ENCODE measurements at regions not wholly inside any gene's neighbourhood (a gene's known extent, or its start where the extent isn't known, plus 50 kb on each side); places are given as distances from the start of the nearest gene placed in this dataset.

DNA sequence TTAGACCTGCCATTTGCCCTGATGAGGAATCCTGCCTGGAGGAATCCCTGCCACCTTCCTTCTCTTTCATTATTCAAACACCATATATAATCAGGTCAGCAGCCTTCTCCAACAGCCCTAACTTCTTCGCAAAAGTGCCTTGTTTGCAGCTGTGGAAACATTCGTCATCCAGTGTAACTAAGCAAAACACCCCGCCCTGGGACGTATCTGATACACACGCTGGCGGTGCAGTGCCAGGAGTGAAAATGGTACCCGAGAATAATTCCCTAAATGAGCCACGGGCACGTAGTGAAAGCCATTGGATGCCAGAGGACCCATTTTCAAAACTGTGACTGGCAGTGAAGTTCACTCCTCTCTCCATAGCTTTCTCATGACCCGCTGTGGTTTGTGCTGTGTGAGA lies 73.7 kb downstream of the IRX3 start:
- Histone ChIP-seq H3K27ac (no peak overlapping the region), H3K4me1 (replicated peaks; ENCODE audit: insufficient read depth) (no peaks in the 10 kb centered on the region), H3K79me2 (ENCODE audit: low read depth) (no peaks in the 10 kb centered on the region), H3K4me3 (no peak overlapping the region), H3K9me3 (ENCODE audit: insufficient read depth, low read depth) (no peaks in the 10 kb centered on the region), H3K27me3 (ENCODE audit: insufficient read depth, low read depth) (no peaks in the 10 kb centered on the region), H3K4me2 (no peak overlapping the region), H2AFZ (no peak overlapping the region), H3F3A (ENCODE audit: insufficient read depth, low read depth) (no peaks in the 10 kb centered on the region), H3K36me3 (ENCODE audit: low read depth) (no peaks in the 10 kb centered on the region), H4K20me1 (ENCODE audit: insufficient read depth) (no peaks in the 10 kb centered on the region), H3K9me2 (ENCODE audit: insufficient read depth) (no peaks in the 10 kb centered on the region)
- ChIA-PET CTCF (no interaction called here), POLR2A (ENCODE audit: unreplicated experiment) (no interaction called here)
- intact Hi-C loops (cut with micrococcal nuclease; ENCODE audit: unreplicated experiment): no loop called here
- TF ChIP-seq EZH2 (IDR thresholded peaks at IDR 0.05; ENCODE audit: low read depth): no peak
- TF ChIP-seq, protein P1, sequence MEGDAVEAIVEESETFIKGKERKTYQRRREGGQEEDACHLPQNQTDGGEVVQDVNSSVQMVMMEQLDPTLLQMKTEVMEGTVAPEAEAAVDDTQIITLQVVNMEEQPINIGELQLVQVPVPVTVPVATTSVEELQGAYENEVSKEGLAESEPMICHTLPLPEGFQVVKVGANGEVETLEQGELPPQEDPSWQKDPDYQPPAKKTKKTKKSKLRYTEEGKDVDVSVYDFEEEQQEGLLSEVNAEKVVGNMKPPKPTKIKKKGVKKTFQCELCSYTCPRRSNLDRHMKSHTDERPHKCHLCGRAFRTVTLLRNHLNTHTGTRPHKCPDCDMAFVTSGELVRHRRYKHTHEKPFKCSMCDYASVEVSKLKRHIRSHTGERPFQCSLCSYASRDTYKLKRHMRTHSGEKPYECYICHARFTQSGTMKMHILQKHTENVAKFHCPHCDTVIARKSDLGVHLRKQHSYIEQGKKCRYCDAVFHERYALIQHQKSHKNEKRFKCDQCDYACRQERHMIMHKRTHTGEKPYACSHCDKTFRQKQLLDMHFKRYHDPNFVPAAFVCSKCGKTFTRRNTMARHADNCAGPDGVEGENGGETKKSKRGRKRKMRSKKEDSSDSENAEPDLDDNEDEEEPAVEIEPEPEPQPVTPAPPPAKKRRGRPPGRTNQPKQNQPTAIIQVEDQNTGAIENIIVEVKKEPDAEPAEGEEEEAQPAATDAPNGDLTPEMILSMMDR (conservative IDR thresholded peaks at IDR 0.05): no peak
- no peak for DNase-seq
- no TSS peak for BruUV-seq (replicated peaks)

DNA sequence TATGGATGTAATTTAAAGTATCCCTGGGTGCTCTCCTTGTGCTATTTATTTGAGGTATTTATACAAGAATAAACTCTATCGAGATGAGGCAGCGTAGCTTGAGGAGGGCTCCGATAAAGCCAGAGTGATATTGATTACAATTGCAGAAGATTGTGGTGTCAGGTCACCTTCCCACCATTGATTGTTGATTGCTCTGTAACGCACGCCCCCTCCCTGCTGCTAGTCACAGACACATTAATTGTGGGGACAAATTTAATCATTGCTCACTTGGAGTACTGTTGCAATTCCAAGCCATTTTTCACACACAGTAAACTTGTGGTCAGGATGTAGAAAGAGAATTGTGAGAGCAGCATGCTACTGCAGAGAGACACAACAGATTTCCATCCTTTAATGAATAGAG lies 75.4 kb downstream of the IRX3 start:
- Histone ChIP-seq H3K4me3 (no peak overlapping the region), H3K4me2 (no peak overlapping the region), H3K27ac (no peak overlapping the region), H3K9me2 (ENCODE audit: insufficient read depth) (no peaks in the 10 kb centered on the region), H3K79me2 (ENCODE audit: low read depth) (no peaks in the 10 kb centered on the region), H3K36me3 (ENCODE audit: low read depth) (no peaks in the 10 kb centered on the region), H4K20me1 (ENCODE audit: insufficient read depth) (no peaks in the 10 kb centered on the region), H2AFZ (no peak overlapping the region), H3K27me3 (ENCODE audit: insufficient read depth, low read depth) (no peaks in the 10 kb centered on the region), H3F3A (ENCODE audit: insufficient read depth, low read depth) (no peaks in the 10 kb centered on the region), H3K9me3 (ENCODE audit: insufficient read depth, low read depth) (no peaks in the 10 kb centered on the region), H3K4me1 (replicated peaks; ENCODE audit: insufficient read depth) (no peaks in the 10 kb centered on the region)
- intact Hi-C loops (cut with micrococcal nuclease; ENCODE audit: unreplicated experiment): no loop called here
- BruUV-seq (replicated peaks): no TSS peak
- no peak for DNase-seq
- TF ChIP-seq, protein P1 (conservative IDR thresholded peaks at IDR 0.05): no peak
- TF ChIP-seq EZH2 (IDR thresholded peaks at IDR 0.05; ENCODE audit: low read depth): no peak
- CTCF ChIA-PET: no interaction called here
- POLR2A ChIA-PET (ENCODE audit: unreplicated experiment): no interaction called here

DNA sequence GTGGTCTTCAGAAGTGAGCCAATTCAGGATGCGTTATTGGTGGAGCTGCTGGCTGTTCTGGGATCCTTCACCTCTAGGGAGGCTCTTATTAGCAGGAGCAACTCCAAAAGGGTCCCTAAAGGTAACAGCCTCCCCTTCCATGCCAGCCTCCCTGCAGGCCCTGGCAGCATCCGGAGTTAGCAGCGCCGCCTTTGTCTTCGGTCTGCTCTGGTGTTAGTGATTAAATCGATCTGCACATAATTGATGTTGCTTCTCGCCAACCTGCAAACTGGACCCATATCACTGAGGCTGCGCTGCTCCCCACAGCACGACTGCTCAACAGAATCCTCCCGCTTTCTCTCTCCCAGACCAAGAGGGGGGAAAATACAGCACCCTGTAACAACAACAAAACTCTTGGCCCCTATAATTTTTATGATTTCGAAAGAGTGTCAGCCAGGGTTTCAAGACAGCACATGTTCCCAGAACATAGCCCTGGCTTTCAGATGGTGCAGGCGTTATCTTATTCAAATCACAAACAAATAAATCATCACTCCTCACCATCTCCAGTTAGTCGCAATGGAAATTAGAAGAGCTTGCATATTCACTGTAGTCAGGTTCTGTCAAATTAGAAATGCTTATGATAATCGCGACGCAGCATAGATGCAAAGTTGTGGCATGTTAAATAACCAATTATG lies 76.0 kb downstream of the IRX3 start:
- Histone ChIP-seq H3K9me2 (ENCODE audit: insufficient read depth) (no peaks in the 10 kb centered on the region), H3K9me3 (ENCODE audit: insufficient read depth, low read depth) (no peaks in the 10 kb centered on the region), H3K4me2 (no peak overlapping the region), H3F3A (ENCODE audit: insufficient read depth, low read depth) (no peaks in the 10 kb centered on the region), H3K4me3 (no peak overlapping the region), H2AFZ (no peak overlapping the region), H3K79me2 (ENCODE audit: low read depth) (no peaks in the 10 kb centered on the region), H3K36me3 (ENCODE audit: low read depth) (no peaks in the 10 kb centered on the region), H3K4me1 (replicated peaks; ENCODE audit: insufficient read depth) (no peaks in the 10 kb centered on the region), H4K20me1 (ENCODE audit: insufficient read depth) (no peaks in the 10 kb centered on the region), H3K27me3 (ENCODE audit: insufficient read depth, low read depth) (no peaks in the 10 kb centered on the region), H3K27ac (no peak overlapping the region)
- intact Hi-C loops (cut with micrococcal nuclease; ENCODE audit: unreplicated experiment): no loop called here
- ChIA-PET CTCF (no interaction called here), POLR2A (ENCODE audit: unreplicated experiment) (no interaction called here)
- DNase-seq: no peak
- no peak for TF ChIP-seq EZH2 (IDR thresholded peaks at IDR 0.05; ENCODE audit: low read depth)
- TF ChIP-seq, protein P1 (conservative IDR thresholded peaks at IDR 0.05): no peak
- BruUV-seq (replicated peaks): no TSS peak

All from PC-9 (cell line).